Caco-2 (cell line): ENCODE measurements at regions not wholly inside any gene's neighbourhood (a gene's known extent, or its start where the extent isn't known, plus 50 kb on each side); places are given as distances from the start of the nearest gene placed in this dataset.

Experiments used
- BruUV-seq: library from RNA; stranded (reverse); fragments of 400-500 nt; replicated peaks from 2 replicates; lab custom pipeline; 2021; lab: Mats Ljungman, UMichigan
- CTCF ChIA-PET: fragments of 300-600 bp; sonication (Branson Sonifier 250); formaldehyde crosslinking; loops from one replicate; lab custom pipeline; 2022; ENCODE audit warnings: antibody characterized with exemption; lab: Charles Lee
- POLR2A ChIA-PET: fragments of 300-600 bp; sonication (Branson Sonifier 250); formaldehyde crosslinking; loops from one replicate; lab custom pipeline; 2022; ENCODE audit warnings: antibody characterized with exemption; lab: Charles Lee
- DNase-seq, 2 experiments: peaks; one replicate each; pipeline versions ENCODE4 v3.0.0 to v3.0.0-alpha.2; 2020 to 2022
- H3K27me3 ChIP-seq: replicated peaks from 2 replicates; pipeline ENCODE4 v1.6.0; 2011; ENCODE audit warnings: low read length; ENCODE audit not compliant: control insufficient read depth, insufficient read depth
- H3K36me3 ChIP-seq: 2 replicates; pipeline ENCODE4 v1.5.1; 2011; ENCODE audit warnings: low read length; ENCODE audit not compliant: control insufficient read depth, insufficient read depth
- H3K4me1 ChIP-seq: fragments of 250-450 bp; sonication (Bioruptor Pico); 2 replicates; pipeline ENCODE4 v1.5.1; 2020; ENCODE audit warnings: mild to moderate bottlenecking
- H3K4me3 ChIP-seq: 2 replicates; pipeline ENCODE4 v1.5.1; 2011; ENCODE audit warnings: low read depth, mild to moderate bottlenecking, control low read depth, low read length
- H3K9me3 ChIP-seq: fragments of 250-450 bp; sonication (Bioruptor Pico); 2 replicates; pipeline ENCODE4 v1.5.1; 2020; ENCODE audit warnings: mild to moderate bottlenecking, moderate library complexity
- H3K27ac Mint-ChIP-seq: one replicate; pipeline ENCODE4 v1.8.0; 2022; ENCODE audit warnings: mixed read lengths; ENCODE audit not compliant: unreplicated experiment
- H3K27me3 Mint-ChIP-seq: one replicate; pipeline ENCODE4 v1.8.0; 2022; ENCODE audit warnings: mixed read lengths; ENCODE audit not compliant: insufficient read depth, unreplicated experiment
- H3K36me3 Mint-ChIP-seq: one replicate; pipeline ENCODE4 v1.8.0; 2022; ENCODE audit warnings: mild to moderate bottlenecking, mixed read lengths; ENCODE audit not compliant: insufficient read depth, unreplicated experiment
- H3K4me1 Mint-ChIP-seq: one replicate; pipeline ENCODE4 v1.8.0; 2022; ENCODE audit warnings: low read depth, mixed read lengths; ENCODE audit not compliant: unreplicated experiment
- H3K4me3 Mint-ChIP-seq: one replicate; pipeline ENCODE4 v1.8.0; 2022; ENCODE audit warnings: mild to moderate bottlenecking, moderate library complexity, mixed read lengths; ENCODE audit not compliant: unreplicated experiment
- H3K9me3 Mint-ChIP-seq: one replicate; pipeline ENCODE4 v1.8.0; 2022; ENCODE audit warnings: mixed read lengths; ENCODE audit not compliant: unreplicated experiment
- intact Hi-C: fragments of 100-400 bp; cut with micrococcal nuclease; formaldehyde crosslinking; loops from one replicate; pipeline ENCODE4 v1.10.0; 2022; ENCODE audit not compliant: unreplicated experiment
- TF ChIP-seq, protein P1 (sequence below), 2 experiments: fragments of 200-600 bp in 1 of 2; IDR thresholded peaks; 1 replicate in 1 of 2; 2 replicates in 1 of 2; pipeline versions ENCODE4 v1.5.1 to v1.8.0; 2011 to 2022; ENCODE audit warnings: antibody characterized with exemption in 1 of 2, control low read depth in 1 of 2, inconsistent platforms in 1 of 2, low read depth in 1 of 2, low read length in 1 of 2, mild to moderate bottlenecking in 1 of 2, moderate library complexity in 1 of 2; ENCODE audit not compliant: insufficient read depth in 1 of 2, severe bottlenecking in 1 of 2, unreplicated experiment in 1 of 2

DNA sequence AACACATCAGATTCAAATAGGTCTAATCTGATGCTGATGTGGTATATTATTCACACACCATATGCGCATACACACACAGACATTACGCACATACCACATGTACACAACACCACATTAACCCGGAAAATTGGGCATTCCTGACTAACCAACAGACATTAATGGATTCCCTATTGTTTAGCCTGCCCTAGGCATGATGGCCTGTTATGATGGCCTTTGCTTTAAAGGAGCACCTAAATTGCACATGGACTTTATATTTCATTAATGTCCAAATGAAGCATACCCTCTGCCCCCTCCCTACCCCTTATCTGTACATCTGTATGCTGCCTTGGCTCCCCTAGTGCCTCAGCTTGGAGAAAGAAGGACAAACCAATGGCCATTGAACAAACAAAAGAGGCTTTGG lies 127.7 kb upstream of the PRLR start:
- TF ChIP-seq, protein P1, sequence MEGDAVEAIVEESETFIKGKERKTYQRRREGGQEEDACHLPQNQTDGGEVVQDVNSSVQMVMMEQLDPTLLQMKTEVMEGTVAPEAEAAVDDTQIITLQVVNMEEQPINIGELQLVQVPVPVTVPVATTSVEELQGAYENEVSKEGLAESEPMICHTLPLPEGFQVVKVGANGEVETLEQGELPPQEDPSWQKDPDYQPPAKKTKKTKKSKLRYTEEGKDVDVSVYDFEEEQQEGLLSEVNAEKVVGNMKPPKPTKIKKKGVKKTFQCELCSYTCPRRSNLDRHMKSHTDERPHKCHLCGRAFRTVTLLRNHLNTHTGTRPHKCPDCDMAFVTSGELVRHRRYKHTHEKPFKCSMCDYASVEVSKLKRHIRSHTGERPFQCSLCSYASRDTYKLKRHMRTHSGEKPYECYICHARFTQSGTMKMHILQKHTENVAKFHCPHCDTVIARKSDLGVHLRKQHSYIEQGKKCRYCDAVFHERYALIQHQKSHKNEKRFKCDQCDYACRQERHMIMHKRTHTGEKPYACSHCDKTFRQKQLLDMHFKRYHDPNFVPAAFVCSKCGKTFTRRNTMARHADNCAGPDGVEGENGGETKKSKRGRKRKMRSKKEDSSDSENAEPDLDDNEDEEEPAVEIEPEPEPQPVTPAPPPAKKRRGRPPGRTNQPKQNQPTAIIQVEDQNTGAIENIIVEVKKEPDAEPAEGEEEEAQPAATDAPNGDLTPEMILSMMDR (IDR thresholded peaks at IDR 0.05; ENCODE audit: insufficient read depth in 1 of 2, low read depth in 1 of 2, low read length in 1 of 2, severe bottlenecking in 1 of 2, unreplicated experiment in 1 of 2), result no peak
- intact Hi-C loops, result no loop called here
- Mint-ChIP-seq H3K27ac (no peak overlapping the region), H3K4me3 (no peak overlapping the region), H3K9me3 (peaks cover 2% of the 10 kb centered on the region), H3K4me1 (no peaks in the 10 kb centered on the region), H3K36me3 (no peaks in the 10 kb centered on the region), H3K27me3 (peaks cover 12% of the 10 kb centered on the region)
- H3K4me3 ChIP-seq, result no peak overlapping the region
- ChIA-PET POLR2A (no interaction called here), CTCF (no interaction called here)
- DNase-seq, result no peak
- no peaks in the 10 kb centered on the region for H3K36me3 ChIP-seq
- H3K4me1 ChIP-seq, result no peaks in the 10 kb centered on the region
- H3K9me3 ChIP-seq, result no peaks in the 10 kb centered on the region
- no peaks in the 10 kb centered on the region for H3K27me3 ChIP-seq
- BruUV-seq, result no TSS peak

DNA sequence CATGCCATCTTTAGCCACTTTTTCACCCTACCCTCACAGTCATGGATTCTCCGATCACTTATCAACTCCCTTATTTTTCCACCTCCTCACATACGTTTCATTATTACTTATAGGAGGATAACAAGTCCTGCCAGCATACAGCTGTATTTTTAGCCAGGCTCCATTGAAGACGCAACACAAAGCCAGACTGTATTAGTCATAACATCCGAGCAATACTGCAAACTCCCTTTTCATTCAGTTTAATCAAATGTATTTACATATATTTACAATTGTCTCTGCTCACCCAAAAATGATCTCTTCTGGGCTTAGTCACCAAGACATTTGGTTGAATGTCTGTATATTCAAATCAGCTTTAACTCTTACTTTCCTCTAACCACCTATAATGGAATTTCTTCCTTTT lies 126.4 kb upstream of the PRLR start:
- H3K36me3 Mint-ChIP-seq, result no peaks in the 10 kb centered on the region
- no peak overlapping the region for H3K4me3 ChIP-seq
- TF ChIP-seq, protein P1 (IDR thresholded peaks at IDR 0.05; ENCODE audit: insufficient read depth in 1 of 2, low read depth in 1 of 2, low read length in 1 of 2, severe bottlenecking in 1 of 2, unreplicated experiment in 1 of 2), result no peak
- no peaks in the 10 kb centered on the region for H3K4me1 ChIP-seq
- no peaks in the 10 kb centered on the region for H3K4me1 Mint-ChIP-seq
- peaks cover 14% of the 10 kb centered on the region for H3K9me3 Mint-ChIP-seq
- peaks cover 9% of the 10 kb centered on the region for H3K27me3 Mint-ChIP-seq
- CTCF ChIA-PET, result no interaction called here
- H3K36me3 ChIP-seq, result no peaks in the 10 kb centered on the region
- H3K27me3 ChIP-seq, result no peaks in the 10 kb centered on the region
- intact Hi-C loops, result no loop called here
- H3K4me3 Mint-ChIP-seq, result no peak overlapping the region
- no TSS peak for BruUV-seq
- no peaks in the 10 kb centered on the region; the same call in 1 of the 2 replicates for H3K9me3 ChIP-seq
- POLR2A ChIA-PET, result no interaction called here
- DNase-seq, result no peak
- H3K27ac Mint-ChIP-seq, result no peak overlapping the region

DNA sequence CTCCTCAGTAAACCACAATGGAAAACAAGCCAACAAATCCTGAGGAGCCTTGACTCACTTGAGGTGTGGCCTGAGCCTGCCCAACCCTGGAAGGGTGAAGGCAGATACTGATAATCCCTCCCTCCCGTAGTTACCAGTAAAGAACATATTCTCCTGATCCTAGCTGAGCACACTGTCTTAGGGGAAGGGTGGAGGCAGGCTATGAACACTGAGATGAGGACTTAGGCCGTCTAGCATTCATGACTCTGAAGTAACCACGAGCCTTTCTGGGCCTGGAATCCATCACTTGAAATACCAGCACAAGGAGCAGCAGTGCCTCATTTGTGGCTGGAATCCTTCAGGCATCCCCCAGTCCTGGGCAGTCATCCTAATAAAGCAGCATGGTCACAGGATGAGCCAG lies 124.5 kb upstream of the PRLR start:
- Histone ChIP-seq H3K36me3 (no peaks in the 10 kb centered on the region), H3K27me3 (no peaks in the 10 kb centered on the region), H3K4me1 (no peaks in the 10 kb centered on the region), H3K4me3 (no peak overlapping the region), H3K9me3 (peaks cover 8% of the 10 kb centered on the region)
- intact Hi-C loops, result no loop called here
- no peak for DNase-seq
- H3K27ac Mint-ChIP-seq, result no peak overlapping the region
- TF ChIP-seq, protein P1 (IDR thresholded peaks at IDR 0.05; ENCODE audit: insufficient read depth in 1 of 2, low read depth in 1 of 2, low read length in 1 of 2, severe bottlenecking in 1 of 2, unreplicated experiment in 1 of 2), result no peak
- no peaks in the 10 kb centered on the region for H3K4me1 Mint-ChIP-seq
- peaks cover 2% of the 10 kb centered on the region for H3K27me3 Mint-ChIP-seq
- H3K36me3 Mint-ChIP-seq, result no peaks in the 10 kb centered on the region
- peaks cover 27% of the 10 kb centered on the region for H3K9me3 Mint-ChIP-seq
- H3K4me3 Mint-ChIP-seq, result no peak overlapping the region
- BruUV-seq, result no TSS peak
- ChIA-PET CTCF (no interaction called here), POLR2A (no interaction called here)
